GM18505 (cell line): ENCODE measurements at regions not wholly inside any gene's neighbourhood (a gene's known extent, or its start where the extent isn't known, plus 50 kb on each side); places are given as distances from the start of the nearest gene placed in this dataset.

Experiments
- ATAC-seq: cut with Tn5 transposase; IDR thresholded peaks from one replicate; pipeline ENCODE4 v1.9.1; 2021; ENCODE audit not compliant: unreplicated experiment
- POLR2A ChIP-seq: IDR thresholded peaks from 4 replicates; pipeline ENCODE4 v1.6.1; 2011; ENCODE audit warnings: borderline replicate concordance; ENCODE audit not compliant: insufficient read depth, insufficient read length; ENCODE audit errors: extremely low read depth

- no peak for TF ChIP-seq POLR2A
- ATAC-seq: no peak
These were observed 398.9 kb downstream of the PMP22 start for GRCh38 chr17:14866266-14866665.

DNA sequence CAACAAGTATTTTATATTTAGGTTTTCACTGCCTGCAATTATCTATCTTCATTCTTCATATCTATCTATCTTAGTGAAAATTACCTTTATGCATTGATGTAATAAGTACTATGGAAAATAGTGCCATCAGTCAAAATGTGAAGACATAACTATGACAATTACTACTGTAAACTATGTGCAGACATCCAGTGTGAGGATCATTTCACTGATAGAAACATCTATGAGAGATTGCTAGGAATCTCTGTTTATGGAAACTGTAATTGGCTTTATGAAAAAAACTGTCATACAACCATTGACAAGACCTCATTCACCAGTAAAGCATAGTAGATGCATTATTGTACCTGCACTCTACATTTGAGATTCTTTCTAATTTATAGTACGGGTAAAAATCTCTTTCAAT, 401.0 kb downstream of the PMP22 start:
- no peak for ATAC-seq
- no peak for TF ChIP-seq POLR2A

DNA sequence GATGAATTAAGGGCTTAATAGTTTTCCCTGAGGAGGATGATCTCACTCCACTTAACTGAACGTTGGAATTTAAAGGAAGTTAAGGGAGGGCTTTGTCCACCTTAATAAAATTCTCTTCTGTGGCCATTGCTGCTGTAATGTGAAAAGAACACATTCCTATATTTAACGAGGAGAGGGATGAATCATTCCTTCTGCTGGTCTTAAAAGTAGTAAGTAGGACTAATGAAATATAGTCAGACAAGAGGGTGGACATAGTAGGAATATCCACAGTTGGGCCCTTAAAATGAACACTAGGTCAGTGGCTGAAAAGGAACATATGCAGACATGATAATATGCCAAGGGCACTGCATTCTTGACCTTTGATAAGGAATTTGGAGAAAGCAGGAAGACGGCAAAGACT, 405.6 kb downstream of the PMP22 start:
- TF ChIP-seq POLR2A: no peak
- no peak for ATAC-seq

GRCh38 chr17:14856176-14856575, 408.9 kb downstream of the PMP22 start:
- ATAC-seq: no peak

DNA sequence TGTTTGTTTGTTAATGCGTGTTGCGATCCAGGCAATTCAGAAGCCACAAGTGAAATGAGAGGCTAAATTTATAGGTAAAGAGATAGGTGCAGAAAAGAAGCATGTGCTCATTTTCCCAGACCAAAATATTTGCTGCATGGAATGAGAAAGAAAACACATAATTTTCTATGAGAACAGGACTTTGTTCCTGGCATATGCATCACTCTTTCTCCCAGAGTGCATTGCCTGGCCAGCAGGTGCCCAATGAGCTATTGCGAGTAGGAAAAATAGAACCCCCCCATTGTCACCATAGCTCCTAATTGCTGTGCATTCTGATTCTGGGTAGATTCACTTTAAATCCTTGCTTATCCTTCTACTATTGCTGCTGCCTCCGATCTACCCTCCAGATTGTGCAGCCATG, 410.4 kb downstream of the PMP22 start:
- ATAC-seq: no peak

More at GRCh38 chr17:14856176-14856575, 408.9 kb downstream of the PMP22 start:
- no peak for TF ChIP-seq POLR2A

DNA sequence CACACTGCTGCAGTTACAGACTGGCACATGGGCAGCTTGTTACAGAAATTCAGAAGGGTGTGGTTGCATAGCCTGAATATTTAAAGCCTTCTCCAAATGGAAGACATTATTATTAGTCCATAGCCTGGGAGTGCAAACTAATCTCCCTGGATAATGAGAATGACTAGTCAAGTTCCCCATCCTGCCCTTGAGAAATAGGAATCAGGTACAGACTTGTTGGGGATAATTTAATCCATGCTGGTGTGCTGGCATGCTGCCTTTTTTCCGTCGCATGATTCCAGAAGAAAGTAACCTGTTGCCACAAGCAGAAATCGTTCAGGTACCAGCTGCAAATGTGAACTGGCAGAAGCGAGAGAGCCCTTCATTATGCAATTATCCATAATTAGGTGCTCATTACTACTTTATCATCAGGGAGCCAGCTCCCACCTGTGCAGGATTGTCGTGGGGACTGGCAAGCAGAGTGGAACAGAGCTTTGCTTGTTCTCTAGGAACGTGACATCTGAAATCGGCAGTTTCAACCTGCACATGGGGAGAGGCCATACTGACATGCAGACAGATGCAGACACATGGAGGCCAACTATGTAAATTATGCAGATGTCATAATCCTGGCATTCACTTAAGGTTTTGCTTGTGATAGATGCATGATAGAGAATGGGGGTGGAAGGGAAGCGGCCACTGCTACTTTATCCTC, 419.4 kb downstream of the PMP22 start:
- no peak for TF ChIP-seq POLR2A
- ATAC-seq: no peak

More for the DNA sequence above, 410.4 kb downstream of the PMP22 start:
- no peak for TF ChIP-seq POLR2A

DNA sequence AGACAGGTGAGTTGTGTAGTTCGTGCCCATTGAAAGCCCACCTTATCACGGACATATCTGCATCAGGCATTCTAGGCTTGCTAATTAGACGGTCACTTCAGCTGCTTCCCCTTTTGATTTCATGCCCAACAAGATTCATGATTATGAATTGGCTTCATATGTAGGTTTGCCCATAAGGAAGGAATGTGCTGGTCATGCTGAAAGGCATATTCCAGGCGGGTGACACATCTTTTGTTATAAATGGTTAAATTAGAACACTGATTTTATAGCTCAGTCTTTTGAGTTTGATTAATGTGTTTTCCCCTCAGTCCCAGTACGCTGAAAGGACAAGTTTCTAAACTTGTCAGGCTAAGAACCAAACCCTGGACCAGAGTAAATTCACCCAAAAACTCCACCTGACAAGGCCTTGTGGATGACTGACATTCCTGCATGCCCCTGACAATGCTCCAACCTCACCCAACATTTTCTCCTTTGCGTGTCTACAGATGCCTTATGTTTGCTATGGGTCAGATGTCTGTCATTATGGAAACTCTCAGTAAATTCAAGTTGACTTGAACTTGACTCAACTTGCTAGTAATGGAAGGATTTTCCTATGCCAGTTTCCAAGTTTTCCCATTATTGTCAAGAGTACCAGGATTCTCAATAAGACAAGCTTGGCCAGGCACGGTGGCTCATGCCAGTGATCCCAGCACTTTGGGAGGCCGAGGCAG, 421.9 kb downstream of the PMP22 start:
- TF ChIP-seq POLR2A: no peak
- no peak for ATAC-seq

GRCh38 chr17:14840616-14841231, 424.4 kb downstream of the PMP22 start:
- no peak for TF ChIP-seq POLR2A
- ATAC-seq: no peak

GRCh38 chr17:14838567-14838966, 426.6 kb downstream of the PMP22 start:
- ATAC-seq: no peak
- TF ChIP-seq POLR2A: no peak

GRCh38 chr17:14833201-14833785, 431.8 kb downstream of the PMP22 start:
- ATAC-seq: no peak
- no peak for TF ChIP-seq POLR2A

- no peak for ATAC-seq
- TF ChIP-seq POLR2A: no peak
These were observed 433.6 kb downstream of the PMP22 start for GRCh38 chr17:14831491-14831890.

DNA sequence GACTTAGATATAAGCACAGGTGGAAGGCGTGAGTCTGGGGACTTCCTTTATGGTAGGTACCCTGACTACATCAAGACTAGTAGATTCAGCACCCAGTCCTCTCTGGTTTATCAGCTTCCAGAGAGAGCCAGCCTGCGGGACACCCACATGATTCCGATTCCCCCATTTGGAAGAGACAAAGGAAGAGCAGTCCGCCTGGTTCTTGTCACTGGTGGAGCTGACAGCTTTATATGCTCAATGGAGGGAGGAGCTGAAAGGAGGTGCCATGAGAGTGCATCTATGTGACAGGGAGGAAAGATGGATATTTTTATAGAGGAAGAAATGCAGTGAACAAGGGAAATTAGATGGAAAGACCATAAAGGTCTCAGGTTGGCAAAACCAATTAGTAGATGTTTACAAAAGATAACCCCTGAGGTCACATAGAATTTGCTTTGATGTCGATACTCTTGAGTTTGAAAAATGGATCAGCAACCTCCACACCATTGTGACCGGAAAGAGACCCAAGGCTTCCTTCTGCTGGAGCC, 437.7 kb downstream of the PMP22 start:
- ATAC-seq: no peak
- no peak for TF ChIP-seq POLR2A

DNA sequence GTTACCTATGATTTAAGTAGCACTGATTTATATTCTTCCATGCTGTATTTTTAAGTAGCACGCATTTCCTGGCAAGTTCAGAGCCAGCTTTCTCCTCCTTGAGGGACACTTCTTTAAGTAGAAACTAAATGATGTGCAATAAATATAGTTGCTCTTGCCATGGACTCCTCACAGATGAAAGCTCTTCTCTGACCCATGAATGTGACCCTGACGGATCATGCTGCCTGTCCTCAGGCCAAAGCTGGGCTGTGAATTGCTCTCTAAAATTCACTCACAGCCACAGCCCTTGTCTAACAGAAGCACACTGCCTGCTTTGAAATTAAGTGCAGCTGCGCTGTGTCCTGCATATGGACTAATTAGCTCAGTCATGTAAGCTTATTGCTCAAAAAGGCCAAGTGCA, 438.8 kb downstream of the PMP22 start:
- ATAC-seq: no peak
- TF ChIP-seq POLR2A: no peak
